ENCODE measurements at regions not wholly inside any gene's neighbourhood (a gene's known extent, or its start where the extent isn't known, plus 50 kb on each side); places are given as distances from the start of the nearest gene placed in this dataset.
A peak's percentile ranks its signal among the peaks of the same experiment; 100 is the strongest.
"Not testable (repeated sequence)": the region's sequence is repeated elsewhere in the genome, so short reads cannot be mapped to it uniquely, and the experiment has no call there.

- DNase-seq, result no peak
Measured at GRCh38 chr2:192444286-192444838, 249.6 kb upstream of the TMEFF2 start.

- DNase-seq, result no peak
Measured at GRCh38 chr2:192443831-192444230, 249.1 kb upstream of the TMEFF2 start.

GRCh38 chr2:192438239-192438638, 243.5 kb upstream of the TMEFF2 start:
- DNase-seq, result no peak

- DNase-seq, result no peak
Measured at GRCh38 chr2:192437653-192438052, 242.9 kb upstream of the TMEFF2 start.

- DNase-seq, result no peak
Measured at GRCh38 chr2:192424243-192424642, 229.5 kb upstream of the TMEFF2 start.

GRCh38 chr2:192419786-192420185, 225.1 kb upstream of the TMEFF2 start:
- no peak for DNase-seq

GRCh38 chr2:192416060-192416459, 221.3 kb upstream of the TMEFF2 start:
- no peak for DNase-seq

GRCh38 chr2:192414794-192415193, 220.1 kb upstream of the TMEFF2 start:
- DNase-seq, result no peak

- DNase-seq, result no peak
Measured at GRCh38 chr2:192413812-192414681, 219.3 kb upstream of the TMEFF2 start.

GRCh38 chr2:192412866-192413265, 218.1 kb upstream of the TMEFF2 start:
- not testable (repeated sequence) for DNase-seq

GRCh38 chr2:192412394-192412793, 217.7 kb upstream of the TMEFF2 start:
- no peak for DNase-seq

GRCh38 chr2:192411755-192412154, 217.0 kb upstream of the TMEFF2 start:
- DNase-seq, result no peak

- DNase-seq, result no peak
Measured at GRCh38 chr2:192410319-192410718, 215.6 kb upstream of the TMEFF2 start.

- no peak for DNase-seq
Measured at GRCh38 chr2:192407692-192408091, 213.0 kb upstream of the TMEFF2 start.

- DNase-seq, result no peak
Measured at GRCh38 chr2:192398236-192398635, 203.5 kb upstream of the TMEFF2 start.

- DNase-seq, result no peak
Measured at GRCh38 chr2:192394605-192395004, 199.9 kb upstream of the TMEFF2 start.

- no peak for DNase-seq
Measured at GRCh38 chr2:192391041-192391440, 196.3 kb upstream of the TMEFF2 start.

GRCh38 chr2:192390401-192390800, 195.7 kb upstream of the TMEFF2 start:
- no peak for DNase-seq

- not testable (repeated sequence) for DNase-seq
Measured at GRCh38 chr2:192384191-192384590, 189.5 kb upstream of the TMEFF2 start.

GRCh38 chr2:192381082-192381481, 186.3 kb upstream of the TMEFF2 start:
- DNase-seq, result no peak

- DNase-seq, result no peak
Measured at GRCh38 chr2:192379736-192380135, 185.0 kb upstream of the TMEFF2 start.

GRCh38 chr2:192377173-192377572, 182.4 kb upstream of the TMEFF2 start:
- DNase-seq, result no peak

GRCh38 chr2:192373754-192374153, 179.0 kb upstream of the TMEFF2 start:
- no peak for DNase-seq

GRCh38 chr2:192373221-192373620, 178.5 kb upstream of the TMEFF2 start:
- DNase-seq, result no peak

GRCh38 chr2:192369969-192370368, 175.2 kb upstream of the TMEFF2 start:
- peak; percentile 18 for DNase-seq
